ENCODE measurements at regions not wholly inside any gene's neighbourhood (a gene's known extent, or its start where the extent isn't known, plus 50 kb on each side); places are given as distances from the start of the nearest gene placed in this dataset.

DNA sequence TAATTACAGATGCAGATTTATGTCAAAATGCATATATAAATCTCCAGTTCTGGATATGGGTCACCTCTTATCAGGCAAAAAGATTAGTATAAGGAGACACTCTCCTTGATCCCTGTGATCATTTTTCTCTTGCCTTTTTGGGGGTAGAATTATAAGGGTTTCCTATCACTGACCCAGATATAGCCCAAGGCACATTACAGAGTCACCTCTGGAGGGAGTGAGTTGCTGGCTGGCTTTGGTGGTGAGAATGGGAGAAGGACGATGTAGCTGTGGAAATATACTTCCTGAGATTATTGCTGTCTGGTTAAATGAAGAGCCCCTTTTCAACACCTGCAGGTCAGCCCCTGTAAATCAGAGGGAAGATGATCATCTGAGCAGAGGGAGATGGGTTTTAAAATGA lies 418.7 kb downstream of the MTX2 start:
- no peak for DNase-seq

DNA sequence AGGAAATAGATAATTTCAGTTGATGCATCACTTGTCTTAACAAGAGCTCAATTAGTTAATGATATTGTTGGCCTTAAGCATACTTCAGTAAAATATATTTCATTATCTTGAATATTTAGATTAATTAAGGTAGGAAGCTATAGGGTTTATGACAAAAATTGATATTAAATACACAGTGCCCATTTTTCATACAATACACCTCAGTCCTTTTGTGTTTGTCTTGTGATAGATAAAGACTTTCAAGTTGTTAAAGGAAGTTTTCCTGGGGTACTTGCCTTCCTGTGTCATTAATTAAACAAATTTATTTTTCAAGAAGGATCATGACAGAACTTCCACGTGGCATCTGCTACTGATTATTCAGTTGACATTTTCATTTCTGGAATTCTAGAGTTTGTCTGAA lies 420.5 kb downstream of the MTX2 start:
- DNase-seq = no peak

DNA sequence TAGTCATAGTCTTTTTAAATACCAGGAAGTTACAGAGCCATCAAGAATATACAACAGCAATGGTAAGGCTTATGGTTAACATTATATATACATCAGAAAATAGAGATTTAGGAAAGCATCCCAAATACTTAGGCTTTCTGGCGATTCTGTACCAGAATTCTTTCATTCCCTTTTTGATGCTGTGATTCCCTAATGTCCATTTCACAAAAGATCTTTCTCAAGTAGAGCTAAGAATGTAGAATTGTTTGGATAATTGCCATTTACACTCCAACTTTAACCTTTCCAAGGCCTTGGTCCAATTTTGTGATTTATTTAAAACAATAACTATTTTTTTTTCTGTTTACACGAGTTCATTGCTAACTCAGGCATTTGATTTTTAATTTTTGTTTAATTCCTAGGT lies 422.2 kb downstream of the MTX2 start:
- no peak for DNase-seq

DNA sequence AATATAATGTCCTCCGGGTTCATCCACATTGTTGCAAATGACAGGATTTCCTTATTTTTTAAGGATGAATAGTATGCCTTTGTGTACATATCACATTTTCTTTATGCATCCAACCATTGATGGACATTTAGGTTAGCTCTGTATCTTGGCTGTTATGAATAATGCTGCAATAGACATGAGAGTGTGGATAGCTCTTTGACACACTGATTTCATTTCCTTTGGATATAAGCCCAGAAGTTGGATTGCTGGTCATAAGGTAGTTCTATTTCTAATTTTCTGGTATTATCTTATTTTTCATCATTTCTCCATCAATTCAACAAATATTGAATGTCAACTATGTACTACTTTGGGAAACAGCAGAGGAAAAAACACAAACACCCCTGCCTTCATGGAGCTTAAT lies 423.3 kb downstream of the MTX2 start:
- no peak for DNase-seq

DNA sequence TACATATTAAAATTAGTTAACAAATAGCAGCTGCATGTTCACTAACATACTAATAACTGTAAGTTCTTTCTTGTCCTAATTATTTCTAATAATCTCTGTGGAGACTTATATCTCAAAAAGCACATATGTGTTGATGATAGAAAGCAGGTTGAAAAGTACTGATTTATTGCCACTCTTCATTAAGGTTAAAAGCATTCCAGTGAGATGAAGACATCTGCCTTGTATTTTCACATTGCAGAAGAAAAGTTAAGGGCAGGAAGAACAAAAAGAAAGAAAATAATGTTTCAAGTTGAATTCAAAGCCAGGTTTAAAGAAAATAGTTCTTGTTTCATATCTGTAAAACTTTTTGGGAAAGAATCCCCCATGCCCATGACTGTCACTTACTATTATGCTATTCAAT lies 429.9 kb downstream of the MTX2 start:
- no peak for DNase-seq

DNA sequence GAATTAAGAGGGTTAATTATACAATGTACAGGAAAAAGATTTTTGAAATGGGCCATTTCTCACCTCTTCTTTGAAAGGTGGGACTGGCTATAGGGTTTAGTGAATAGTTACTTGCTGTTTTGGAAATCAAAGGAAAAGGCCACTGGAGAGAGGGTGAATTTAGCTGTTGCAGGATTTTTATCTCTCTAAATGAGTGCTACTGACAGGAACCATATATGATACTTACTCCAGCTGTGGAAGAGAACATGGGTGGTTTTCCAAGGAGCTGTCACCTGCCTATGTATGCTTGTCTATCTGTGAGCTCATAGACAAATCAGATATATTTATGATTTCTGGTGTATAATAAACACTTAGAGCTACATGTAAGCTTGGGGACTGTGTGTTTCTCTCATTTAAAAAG lies 430.4 kb downstream of the MTX2 start:
- no peak for DNase-seq

DNA sequence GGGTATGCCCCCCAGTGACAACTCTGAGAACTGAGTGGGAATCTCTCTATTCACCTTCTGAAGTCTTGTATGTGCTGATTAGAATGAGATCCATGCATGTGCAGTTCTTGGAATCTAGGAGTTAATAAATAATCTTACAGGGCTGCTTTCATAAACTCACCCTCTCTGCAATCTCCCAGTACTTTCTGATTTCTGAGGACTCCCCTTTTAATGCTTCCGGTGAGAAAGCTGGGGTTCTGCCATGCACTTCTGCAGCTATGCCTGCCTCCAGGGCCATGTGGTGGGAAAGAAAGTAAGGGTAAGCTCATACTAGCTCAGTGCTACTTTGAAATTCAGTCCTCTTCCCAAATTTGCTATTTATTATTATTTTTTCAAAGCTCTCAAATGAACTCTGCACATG lies 432.9 kb downstream of the MTX2 start:
- DNase-seq = no peak

DNA sequence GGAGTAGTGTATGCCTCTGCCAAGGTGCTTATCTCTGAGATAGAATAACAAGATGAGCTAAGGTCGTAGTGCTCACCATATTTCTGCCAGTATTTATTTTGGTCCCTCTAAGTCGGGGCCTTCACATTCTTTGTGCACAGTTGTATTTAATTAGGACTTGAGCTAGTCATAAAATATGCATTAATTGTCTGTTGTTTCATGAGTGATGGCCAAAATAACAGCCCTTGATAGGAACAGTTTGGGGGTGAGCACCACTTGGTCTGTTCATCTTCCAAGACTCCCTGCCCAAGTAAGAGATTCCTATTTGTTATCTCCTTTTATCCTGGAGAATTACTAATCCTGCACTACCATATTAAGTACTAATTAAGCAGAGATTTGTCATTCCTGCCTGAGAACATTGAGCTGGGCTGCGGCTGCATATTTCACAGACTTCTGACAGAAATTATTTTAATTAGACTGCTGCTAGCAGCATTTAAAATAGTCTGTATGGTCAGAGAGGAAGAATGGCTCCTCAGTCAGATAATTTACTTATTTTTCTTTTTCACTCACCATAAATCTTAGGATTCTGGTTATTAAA lies 435.1 kb downstream of the MTX2 start:
- DNase-seq = no peak

DNA sequence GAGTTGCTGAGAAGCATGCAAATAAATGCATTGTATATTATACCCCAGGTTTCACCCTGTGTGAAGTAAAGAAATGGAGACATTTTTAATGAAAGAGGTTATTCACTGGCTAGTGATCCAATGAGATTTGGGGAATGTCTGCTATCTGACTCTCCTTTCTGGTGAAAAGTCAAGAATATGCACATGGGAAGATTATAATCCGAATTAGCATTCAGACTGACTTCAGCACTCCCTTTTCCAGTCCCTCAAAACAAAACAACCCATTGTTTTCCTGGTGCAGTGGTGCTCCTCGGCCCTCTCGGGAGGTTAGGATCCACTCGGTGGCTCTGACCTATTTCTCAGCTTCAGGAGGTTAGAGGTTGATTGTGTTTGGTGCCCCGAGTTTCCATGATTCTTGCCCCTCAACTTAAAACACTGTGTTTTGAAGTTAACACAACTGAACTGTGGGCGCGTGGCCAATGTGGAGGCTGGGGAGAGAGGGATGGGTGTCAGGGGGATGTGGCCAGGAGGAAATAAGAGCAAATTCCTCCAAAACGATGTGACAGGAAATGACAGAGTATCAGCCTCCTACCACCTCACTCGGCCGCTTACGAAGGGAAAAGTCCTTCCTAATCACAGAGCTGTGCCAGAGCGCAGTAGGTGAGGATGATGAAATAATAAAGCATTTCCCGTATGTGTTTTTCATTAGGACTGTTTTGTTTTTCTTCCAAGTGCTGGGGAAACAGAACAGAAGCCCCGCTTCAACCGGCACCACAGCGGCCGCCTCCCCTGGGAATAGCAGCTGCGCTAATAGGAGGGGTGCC lies 440.1 kb downstream of the MTX2 start:
- no peak for DNase-seq

DNA sequence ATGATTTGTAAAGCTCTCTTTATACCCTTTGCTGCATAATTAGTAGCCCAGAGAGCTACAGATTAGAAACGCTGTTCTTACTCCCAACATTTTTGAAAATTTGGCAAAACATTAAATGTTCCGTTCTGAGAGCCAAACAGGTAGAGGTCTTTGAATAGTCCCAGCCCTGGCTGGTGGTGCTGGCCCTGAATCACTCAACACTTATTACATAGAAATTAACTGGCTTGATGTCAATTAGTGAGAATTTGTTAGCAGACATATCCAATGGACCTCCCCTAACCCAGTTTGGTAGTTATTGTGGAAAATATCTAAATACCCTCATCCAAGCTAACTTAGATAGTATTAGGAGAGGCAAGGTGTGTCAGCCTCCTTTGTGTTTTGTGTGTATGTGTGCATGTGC lies 440.7 kb downstream of the MTX2 start:
- DNase-seq = no peak

DNA sequence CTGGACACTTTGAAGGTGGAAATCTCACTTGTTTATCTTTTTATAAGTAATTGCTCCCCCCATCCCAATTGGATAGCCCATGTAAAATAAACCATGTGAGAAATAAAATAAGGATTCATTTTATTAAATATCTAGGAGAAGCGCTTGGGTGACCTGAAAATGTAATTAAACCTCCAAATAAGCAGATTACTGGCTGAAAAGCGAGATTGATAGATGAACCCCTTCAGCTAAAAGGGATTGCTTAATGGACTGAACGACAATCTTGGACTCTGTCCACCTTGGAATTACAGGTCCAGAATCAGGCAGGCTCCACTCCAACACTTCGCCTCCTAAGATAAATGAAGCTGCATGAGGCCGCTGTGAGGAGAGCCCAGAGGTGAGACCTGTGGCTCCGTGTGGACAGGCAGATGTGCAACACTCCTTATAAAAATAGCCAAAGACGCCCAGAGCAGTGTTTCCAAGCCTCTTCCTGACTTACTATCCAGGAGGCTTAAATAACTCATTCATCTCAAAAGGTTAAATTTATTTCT lies 441.5 kb downstream of the MTX2 start:
- no peak for DNase-seq

DNA sequence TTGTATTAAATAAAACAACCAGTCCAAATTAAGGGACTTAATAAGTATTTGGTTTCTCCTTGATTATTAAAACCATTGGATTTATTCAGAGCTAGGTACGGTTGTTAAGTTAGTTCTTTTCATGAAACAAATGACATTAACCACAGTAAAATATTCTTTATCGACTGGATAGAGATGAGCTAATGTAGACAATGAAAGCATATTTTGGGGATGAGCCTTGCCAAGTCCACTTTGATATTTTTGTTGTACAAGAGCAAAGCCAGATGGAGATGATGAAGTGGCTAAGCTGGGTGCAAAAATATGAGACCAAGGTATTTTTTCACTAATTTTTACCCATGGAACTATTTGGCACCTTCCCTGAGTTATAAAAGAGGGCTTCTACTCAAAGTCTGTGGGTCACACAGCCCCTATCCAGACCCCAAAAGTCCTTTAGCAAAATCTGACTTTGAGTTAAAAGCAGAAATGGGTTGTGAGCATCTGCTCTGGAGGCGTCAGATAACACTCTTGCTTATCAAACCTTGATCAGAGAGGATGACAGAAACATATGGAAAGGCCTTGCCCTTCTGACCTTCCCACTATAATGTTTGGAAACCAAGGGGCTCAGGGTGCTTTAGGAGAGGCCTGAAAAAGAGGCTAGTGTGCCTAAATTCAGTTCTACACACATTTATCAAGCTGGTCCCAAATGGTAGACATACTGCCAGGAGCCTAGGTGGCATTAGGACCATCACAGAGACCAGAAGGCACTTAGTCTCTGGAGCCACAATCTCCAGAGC lies 456.8 kb downstream of the MTX2 start:
- DNase-seq = no peak

DNA sequence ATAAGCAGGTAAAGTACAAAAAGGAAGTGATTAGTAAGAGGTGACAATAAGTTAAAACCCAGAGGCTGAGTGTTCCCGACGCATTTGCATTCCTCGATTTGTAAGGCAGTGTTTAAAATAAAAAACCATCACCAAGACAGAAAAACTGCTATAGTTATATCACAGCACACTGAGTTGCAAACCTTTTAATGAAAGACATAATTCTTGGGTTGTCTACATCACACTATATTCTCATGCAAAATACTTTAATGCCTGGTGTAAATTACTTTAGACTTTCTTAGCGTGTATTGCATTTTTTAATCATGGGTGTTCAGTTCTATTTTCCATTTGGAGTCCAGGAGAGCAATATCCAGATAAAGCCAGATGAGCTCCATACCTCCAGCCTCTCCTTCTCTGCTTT lies 458.5 kb downstream of the MTX2 start:
- no peak for DNase-seq

DNA sequence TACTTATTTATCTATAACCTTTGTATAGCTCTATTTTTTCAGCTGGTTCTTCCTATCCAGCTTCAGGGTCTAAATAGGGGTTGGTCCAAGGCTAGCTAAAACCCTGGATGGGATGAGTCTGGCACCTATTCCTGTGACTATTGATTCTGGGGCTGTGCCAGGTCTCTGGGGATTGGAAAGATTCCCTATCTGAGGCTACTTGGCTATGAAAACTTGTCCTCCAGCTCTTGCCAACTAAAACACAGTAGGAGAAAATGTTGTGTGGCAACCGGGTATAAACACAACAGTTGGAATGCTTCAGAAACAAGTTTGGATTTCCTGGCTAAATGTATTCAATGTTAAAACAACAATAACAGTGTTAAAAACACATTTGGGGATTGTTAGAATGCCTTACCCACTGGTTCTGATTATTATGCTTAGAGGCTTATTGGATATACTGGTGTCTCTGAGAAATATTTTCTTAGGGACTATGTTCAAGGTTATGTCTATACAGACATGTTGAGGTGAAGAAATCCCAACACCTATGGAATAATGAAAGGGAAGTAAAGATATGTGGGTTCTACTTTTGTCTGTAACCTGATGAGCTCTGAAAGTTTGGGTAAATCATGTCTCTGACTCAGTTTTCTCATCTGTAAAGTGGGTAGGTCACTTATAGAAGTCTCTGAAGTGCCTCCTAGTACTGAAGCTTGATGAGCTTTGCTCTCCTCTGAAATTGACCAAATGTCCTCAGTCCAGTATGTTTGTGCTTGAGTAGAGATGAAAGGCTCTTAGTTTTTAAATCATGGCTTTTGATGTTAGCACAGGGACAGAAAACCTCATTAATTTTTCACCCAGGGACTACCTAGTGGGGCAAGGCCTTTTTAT lies 460.7 kb downstream of the MTX2 start:
- no peak for DNase-seq

DNA sequence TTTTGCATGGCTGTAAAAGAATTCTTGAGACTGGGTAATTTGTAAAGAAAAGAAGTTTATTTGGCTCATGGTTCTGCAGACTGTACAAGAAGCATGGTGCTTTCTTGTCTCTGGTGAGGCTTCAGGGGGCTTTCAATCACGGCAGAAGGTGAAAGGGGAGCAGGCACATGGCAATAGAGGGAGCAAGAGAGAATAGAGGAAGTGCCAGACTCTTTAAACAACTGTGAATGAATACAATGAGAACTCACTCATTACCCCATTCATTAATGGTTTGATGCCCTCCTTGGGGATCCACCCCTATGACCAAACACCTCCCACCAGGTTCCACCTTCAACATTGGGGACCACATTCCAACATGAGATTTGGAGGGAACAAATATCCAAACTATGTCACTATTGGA lies 463.5 kb downstream of the MTX2 start:
- no peak for DNase-seq

DNA sequence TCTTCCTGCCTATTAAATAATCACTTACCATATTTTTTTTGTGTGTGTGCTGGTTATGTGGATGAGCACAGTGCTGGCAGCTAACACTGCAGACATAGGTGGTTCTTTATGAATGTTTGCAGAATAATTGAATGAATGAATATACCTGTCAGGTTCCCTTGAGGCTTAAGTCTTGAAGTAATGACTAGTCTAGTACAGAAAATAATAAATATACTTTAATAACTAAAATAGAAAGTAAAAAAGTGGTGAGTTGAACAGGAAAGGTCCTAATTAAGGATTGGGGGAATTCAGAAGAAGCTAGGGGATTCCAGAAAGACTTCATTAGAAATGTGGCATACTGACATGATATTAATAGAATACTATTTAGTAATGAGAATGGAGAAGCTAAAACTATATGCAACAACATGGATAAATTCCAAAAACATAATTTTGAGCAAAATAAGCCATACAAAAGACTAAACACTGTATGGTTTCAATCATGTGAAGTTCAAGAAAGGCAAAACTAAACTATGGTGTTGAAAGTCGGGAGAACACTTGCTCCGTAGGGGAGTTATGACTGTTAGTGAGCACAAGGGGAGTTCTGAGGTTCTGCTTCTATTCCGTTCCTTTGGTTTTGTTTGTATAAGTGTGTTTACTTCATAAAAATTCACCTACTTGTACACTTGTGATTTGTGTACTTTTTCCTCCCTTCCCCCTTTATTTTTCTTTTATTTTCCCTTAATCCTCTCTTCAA lies 464.6 kb downstream of the MTX2 start:
- no peak for DNase-seq

DNA sequence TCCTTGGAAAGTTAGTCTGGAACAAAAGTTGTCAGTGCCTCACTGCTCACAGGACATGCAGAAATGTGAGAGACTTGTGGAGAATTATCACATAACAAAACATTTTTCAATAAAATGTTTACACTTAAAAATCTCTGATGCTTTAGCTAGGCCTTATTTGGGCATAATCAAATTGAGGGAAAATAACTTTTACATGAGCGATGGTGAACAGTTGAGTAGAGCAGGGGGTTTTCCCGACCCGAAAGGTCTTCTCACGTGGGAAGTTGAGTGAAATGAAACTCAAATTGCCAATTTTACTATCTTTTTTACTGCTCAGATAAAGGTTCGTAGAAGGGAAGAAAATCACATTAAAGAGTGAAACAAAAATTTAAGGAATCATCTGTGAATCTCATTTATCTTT lies 465.6 kb downstream of the MTX2 start:
- DNase-seq = no peak

DNA sequence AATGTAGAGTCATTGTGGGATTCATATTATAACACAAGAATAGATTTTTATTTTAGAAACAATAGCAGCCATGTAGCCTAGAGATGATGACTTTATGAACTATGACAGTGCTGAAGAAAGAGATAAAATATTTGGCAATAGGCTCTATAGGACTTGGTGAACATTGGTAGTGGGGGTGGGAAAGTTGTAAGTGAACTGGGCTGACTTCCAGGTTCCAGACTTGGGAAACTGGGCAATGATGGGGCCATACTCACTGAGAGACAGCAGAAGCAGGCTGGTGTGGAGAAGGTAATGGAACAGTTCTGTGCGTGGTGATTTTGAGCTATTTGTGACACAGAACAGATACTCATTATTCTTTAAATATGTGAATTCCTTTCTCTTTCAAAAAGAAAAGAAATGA lies 470.3 kb upstream of the HNRNPA3 start:
- DNase-seq = no peak

DNA sequence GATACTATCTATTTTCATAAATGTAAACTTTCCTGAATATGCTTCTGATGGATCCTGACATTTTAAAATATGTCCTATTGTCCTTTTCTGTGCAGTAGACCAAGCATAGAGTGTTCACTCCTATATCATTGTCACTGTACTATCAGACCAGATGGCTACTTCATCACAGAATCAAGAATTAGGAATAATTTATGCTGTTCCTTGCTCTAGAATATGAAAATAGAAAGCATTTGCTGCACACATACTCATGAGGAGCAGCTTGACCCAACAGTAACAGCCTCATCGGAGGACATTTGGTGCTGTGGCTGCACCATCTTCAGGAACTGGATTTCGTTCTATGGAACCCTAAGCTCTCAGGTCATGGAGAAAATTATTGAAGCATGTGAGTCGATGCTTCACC lies 468.9 kb upstream of the HNRNPA3 start:
- no peak for DNase-seq

DNA sequence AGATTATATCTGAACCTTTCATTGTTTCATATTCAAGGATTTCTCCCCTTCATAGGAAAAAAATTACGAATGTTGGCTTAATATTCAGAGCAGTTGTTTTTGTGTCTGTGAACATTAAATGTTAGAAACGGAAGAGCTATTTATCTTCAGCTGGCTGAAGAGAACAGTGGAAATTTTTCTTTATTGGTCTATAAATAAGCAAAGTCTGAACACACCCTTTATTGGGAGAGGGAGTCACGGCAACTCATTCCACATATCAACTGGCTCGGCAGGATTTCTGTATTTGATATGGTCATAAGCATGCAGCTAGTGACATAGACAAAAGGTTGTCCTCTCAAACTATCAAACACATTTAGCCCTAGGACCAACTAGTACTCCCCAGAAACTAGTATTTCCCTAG lies 468.4 kb upstream of the HNRNPA3 start:
- DNase-seq = no peak

DNA sequence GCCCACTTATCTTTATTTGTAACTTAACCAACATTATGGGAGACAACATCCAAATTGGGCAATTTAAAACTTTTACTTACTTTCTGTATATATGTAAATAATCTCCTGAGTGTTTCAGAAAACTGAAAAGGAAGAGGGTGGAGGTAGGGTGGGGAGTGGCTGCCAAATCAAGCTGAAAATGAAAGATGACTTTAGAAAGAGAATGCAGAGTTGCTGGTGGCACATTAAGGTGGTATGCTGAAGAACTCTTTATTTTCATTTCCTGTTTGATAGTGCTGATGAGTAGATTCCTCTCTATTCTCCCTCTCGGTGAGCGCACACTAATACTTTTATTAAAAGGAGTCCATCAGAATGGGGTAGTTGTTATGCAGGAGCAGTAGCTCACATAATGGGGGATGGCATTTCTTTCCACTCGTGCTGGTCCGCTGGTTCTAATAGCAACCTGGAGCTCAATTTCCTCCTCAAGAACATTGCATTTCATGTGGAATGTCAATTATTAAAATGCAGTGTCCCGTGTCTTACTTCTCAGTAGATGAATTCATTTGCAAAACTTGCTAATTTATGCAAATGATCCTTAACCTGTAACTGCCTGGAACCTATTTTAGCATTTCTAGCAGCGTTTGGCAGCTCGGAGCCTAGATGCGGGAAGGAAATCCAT lies 466.9 kb upstream of the HNRNPA3 start:
- DNase-seq = no peak

DNA sequence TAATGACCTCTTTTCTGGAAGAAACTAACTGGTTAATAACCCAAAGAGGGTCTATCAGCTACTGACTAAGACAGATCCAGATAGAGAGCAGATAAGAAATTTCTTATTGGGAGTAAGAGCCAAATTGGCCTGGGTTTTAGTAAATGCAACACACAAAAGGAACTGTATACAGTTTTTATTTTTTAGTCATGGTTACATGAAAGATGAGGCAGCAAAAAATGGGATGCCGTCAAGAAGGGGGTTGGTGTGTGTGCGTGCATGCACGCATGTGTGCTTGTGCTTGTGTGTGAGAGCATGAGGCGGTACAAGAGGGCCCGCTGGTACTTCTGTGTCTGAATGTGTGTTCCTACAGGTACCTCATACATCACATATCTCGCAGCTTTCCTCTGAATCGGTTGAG lies 466.2 kb upstream of the HNRNPA3 start:
- no peak for DNase-seq

All from CD4-positive, alpha-beta T cell treated with Interleukin-12 subunit alpha and Interleukin-12 subunit beta, for 1 hour (primary cell).